GM19463 (cell line): ENCODE measurements at regions not wholly inside any gene's neighbourhood (a gene's known extent, or its start where the extent isn't known, plus 50 kb on each side); places are given as distances from the start of the nearest gene placed in this dataset.
"Not testable (repeated sequence)": the region's sequence is repeated elsewhere in the genome, so short reads cannot be mapped to it uniquely, and the experiment has no call there.

Experiments
- ATAC-seq: cut with Tn5 transposase; IDR thresholded peaks from one replicate; pipeline ENCODE4 v1.9.1; 2021; ENCODE audit warnings: mild to moderate bottlenecking, moderate library complexity; ENCODE audit not compliant: unreplicated experiment

GRCh38 chr4:43587758-43588157, 695.2 kb downstream of the GRXCR1 start:
- ATAC-seq, result no peak

- no peak for ATAC-seq
These were observed 714.9 kb downstream of the GRXCR1 start for GRCh38 chr4:43607400-43607799.

- no peak for ATAC-seq
These were observed 715.4 kb downstream of the GRXCR1 start for GRCh38 chr4:43607827-43608461.

- ATAC-seq, result no peak
These were observed 726.7 kb downstream of the GRXCR1 start for GRCh38 chr4:43619219-43619618.

GRCh38 chr4:43637893-43638292, 745.4 kb downstream of the GRXCR1 start:
- not testable (repeated sequence) for ATAC-seq

- ATAC-seq, result no peak
These were observed 759.5 kb downstream of the GRXCR1 start for GRCh38 chr4:43651991-43652390.

GRCh38 chr4:43659547-43659946, 767.0 kb downstream of the GRXCR1 start:
- not testable (repeated sequence) for ATAC-seq

GRCh38 chr4:43672265-43672885, 776.2 kb downstream of the KCTD8 start:
- not testable (repeated sequence) for ATAC-seq

- no peak for ATAC-seq
These were observed 768.2 kb downstream of the KCTD8 start for GRCh38 chr4:43680421-43680820.

GRCh38 chr4:43682551-43682950, 766.1 kb downstream of the KCTD8 start:
- no peak for ATAC-seq

- ATAC-seq, result no peak
These were observed 758.5 kb downstream of the KCTD8 start for GRCh38 chr4:43690116-43690515.

- no peak for ATAC-seq
These were observed 754.7 kb downstream of the KCTD8 start for GRCh38 chr4:43693876-43694275.

- no peak for ATAC-seq
These were observed 739.2 kb downstream of the KCTD8 start for GRCh38 chr4:43709443-43709842.

GRCh38 chr4:43716721-43717395, 731.8 kb downstream of the KCTD8 start:
- ATAC-seq, result no peak

GRCh38 chr4:43718369-43718768, 730.2 kb downstream of the KCTD8 start:
- ATAC-seq, result no peak

- ATAC-seq, result no peak
These were observed 715.7 kb downstream of the KCTD8 start for GRCh38 chr4:43732829-43733426.

- no peak for ATAC-seq
These were observed 706.5 kb downstream of the KCTD8 start for GRCh38 chr4:43742083-43742482.

GRCh38 chr4:43754566-43754965, 694.0 kb downstream of the KCTD8 start:
- ATAC-seq, result no peak

GRCh38 chr4:43757147-43757546, 691.5 kb downstream of the KCTD8 start:
- no peak for ATAC-seq

GRCh38 chr4:43758836-43759235, 689.8 kb downstream of the KCTD8 start:
- no peak for ATAC-seq

- peak; percentile 74 for ATAC-seq
These were observed 685.5 kb downstream of the KCTD8 start for GRCh38 chr4:43763029-43763610.
